Suprapubic skin (tissue), 4 donors: ENCODE measurements at regions not wholly inside any gene's neighbourhood (a gene's known extent, or its start where the extent isn't known, plus 50 kb on each side); places are given as distances from the start of the nearest gene placed in this dataset.

Source experiments
- DNase-seq, 2 donors: peaks; one replicate each; pipeline ENCODE4 v3.0.0-alpha.2; 2019; ENCODE audit warnings: low spot score in 2 of 2
- H3K27ac ChIP-seq: fragments of 200-600 bp; sonication (generic); one replicate; pipeline ENCODE4 v1.5.1; 2019
- H3K27me3 ChIP-seq: fragments of 200-600 bp; sonication (generic); one replicate; pipeline ENCODE4 v1.5.1; 2019
- H3K36me3 ChIP-seq: fragments of 200-600 bp; sonication (generic); one replicate; pipeline ENCODE4 v1.5.1; 2019
- H3K4me1 ChIP-seq: fragments of 200-600 bp; sonication (generic); one replicate; pipeline ENCODE4 v1.5.1; 2019
- H3K4me3 ChIP-seq: fragments of 200-600 bp; sonication (generic); one replicate; pipeline ENCODE4 v1.5.1; 2019; ENCODE audit warnings: mild to moderate bottlenecking
- H3K9me3 ChIP-seq: fragments of 200-600 bp; sonication (generic); one replicate; pipeline ENCODE4 v1.5.1; 2019
- EP300 ChIP-seq: sonication (generic); formaldehyde crosslinking; IDR thresholded peaks from one replicate; pipeline ENCODE4 v1.6.1; 2017; ENCODE audit warnings: antibody characterized with exemption
- POLR2A ChIP-seq, 2 donors: fragments of 450-650 bp; IDR thresholded peaks; one replicate each; pipeline ENCODE4 v1.6.1; 2017; ENCODE audit warnings: antibody characterized with exemption in 2 of 2, mild to moderate bottlenecking in 2 of 2, moderate library complexity in 2 of 2
- POLR2AphosphoS5 ChIP-seq, 3 donors: sonication (generic); formaldehyde crosslinking; IDR thresholded peaks; one replicate each; pipeline ENCODE4 v1.6.1; 2017; ENCODE audit warnings: antibody characterized with exemption in 3 of 3
- WGBS: methylation state at CpG from one replicate; pipeline ENCODE4 v1.1.5; 2018; 5-methylcytosine and 5-hydroxymethylcytosine counted together
- TF ChIP-seq, protein P1 (sequence below), 2 donors: fragments of 200-600 bp in 1 of 2; fragments of 450-650 bp in 1 of 2; sonication (generic) in 1 of 2; IDR thresholded peaks; one replicate each; pipeline ENCODE4 v1.5.1; 2016 to 2019; ENCODE audit warnings: antibody characterized with exemption in 2 of 2, mild to moderate bottlenecking in 1 of 2, moderate library complexity in 1 of 2

DNA sequence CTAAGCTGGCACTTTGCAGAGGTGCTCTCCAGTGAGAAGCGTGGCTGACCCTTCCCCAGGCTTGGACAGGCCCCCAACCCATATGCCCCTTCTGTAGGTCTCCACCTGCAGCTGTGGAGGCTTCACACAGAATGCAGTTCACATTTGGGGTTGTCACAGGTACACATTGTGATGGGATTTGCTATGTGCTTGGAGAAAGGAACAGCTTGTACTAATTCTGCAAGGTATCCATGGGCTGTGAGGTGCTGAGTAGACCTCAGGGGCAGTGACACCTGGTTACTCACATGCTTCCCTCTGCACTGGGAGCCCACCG, 188.9 kb downstream of the CXCL12 start:
- DNase-seq, result no peak
- peaks cover 15% of the 10 kb centered on the region for H3K4me1 ChIP-seq
- no peaks in the 10 kb centered on the region for H3K36me3 ChIP-seq
- H3K4me3 ChIP-seq, result no peak overlapping the region
- no peaks in the 10 kb centered on the region for H3K9me3 ChIP-seq
- no peak for TF ChIP-seq EP300
- WGBS, result 88% methylated on average over 2 of the region's 2 CpGs
- no peak overlapping the region for H3K27ac ChIP-seq
- H3K27me3 ChIP-seq, result no peaks in the 10 kb centered on the region

DNA sequence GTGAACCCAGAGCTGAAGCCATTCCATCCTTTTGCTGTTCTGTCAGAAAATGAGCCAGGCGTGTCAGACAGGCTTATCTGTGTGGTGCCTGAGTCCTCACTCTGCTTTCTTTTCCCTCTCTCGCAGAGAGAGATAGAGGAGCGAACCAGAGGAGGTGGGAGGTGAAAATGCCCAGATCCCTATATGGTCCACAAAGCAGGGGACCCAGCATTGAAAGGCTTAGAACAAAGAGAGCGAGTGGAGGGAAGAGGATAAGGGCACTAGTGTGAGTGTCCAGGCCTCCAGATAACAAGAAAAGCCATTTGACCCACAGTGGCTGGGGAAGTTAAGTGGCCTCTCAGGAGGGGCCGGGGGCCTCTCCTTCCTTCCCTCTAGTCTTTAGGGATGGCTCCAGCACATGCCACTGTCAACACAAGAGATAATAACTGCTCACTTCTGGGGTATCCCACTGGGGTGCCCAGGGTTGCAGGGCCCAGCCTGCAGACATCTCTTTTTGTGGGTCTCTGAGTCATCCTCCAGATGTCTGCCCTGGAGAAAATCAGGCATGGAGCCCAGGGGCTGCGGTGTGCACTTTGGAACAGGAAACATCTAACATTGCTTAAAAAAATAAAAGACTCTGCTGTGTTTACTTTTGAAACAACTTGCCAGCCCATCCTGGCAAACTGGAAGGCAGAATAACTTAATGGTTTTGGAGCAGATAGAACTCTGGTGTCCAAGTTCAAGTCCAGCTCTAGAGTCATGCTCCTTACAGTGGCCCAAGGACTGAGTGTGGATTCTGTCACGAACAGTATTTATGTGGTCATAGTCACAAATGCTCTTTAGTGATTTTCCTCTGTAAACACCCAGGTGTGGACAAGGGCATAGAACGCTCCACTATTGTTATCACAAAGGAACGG, 189.5 kb downstream of the CXCL12 start:
- no peak overlapping the region for H3K27ac ChIP-seq

DNA sequence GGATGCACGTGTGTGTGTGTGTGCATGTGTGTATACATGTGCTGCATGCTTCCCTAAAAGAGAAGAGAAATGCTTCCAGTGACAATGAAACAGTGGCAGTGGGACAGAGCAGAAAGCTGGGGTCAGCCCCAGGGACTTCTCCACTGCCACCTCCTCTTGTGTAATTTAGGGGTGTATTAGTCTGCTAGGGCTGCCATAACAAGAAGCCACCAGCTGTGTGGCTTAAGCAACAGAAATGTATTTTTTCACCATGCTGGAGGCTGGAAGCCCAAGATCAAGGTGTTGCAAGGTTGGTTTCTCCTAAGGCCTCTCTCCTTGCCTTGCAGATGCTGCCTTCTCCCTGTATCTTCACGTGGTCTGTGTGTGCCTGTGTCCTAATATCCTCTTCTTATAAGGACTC, 190.5 kb downstream of the CXCL12 start:
- 83% methylated on average over 2 of the region's 2 CpGs for WGBS
- H3K4me3 ChIP-seq, result no peak overlapping the region
- peaks cover 15% of the 10 kb centered on the region for H3K4me1 ChIP-seq
- no peak for TF ChIP-seq EP300
- TF ChIP-seq POLR2A (IDR thresholded peaks at IDR 0.05), result no peak
- TF ChIP-seq, protein P1, sequence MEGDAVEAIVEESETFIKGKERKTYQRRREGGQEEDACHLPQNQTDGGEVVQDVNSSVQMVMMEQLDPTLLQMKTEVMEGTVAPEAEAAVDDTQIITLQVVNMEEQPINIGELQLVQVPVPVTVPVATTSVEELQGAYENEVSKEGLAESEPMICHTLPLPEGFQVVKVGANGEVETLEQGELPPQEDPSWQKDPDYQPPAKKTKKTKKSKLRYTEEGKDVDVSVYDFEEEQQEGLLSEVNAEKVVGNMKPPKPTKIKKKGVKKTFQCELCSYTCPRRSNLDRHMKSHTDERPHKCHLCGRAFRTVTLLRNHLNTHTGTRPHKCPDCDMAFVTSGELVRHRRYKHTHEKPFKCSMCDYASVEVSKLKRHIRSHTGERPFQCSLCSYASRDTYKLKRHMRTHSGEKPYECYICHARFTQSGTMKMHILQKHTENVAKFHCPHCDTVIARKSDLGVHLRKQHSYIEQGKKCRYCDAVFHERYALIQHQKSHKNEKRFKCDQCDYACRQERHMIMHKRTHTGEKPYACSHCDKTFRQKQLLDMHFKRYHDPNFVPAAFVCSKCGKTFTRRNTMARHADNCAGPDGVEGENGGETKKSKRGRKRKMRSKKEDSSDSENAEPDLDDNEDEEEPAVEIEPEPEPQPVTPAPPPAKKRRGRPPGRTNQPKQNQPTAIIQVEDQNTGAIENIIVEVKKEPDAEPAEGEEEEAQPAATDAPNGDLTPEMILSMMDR (IDR thresholded peaks at IDR 0.05), result no peak
- TF ChIP-seq POLR2AphosphoS5 (IDR thresholded peaks at IDR 0.05), result no peak
- H3K36me3 ChIP-seq, result no peaks in the 10 kb centered on the region
- H3K27ac ChIP-seq, result no peak overlapping the region
- no peak for DNase-seq
- no peaks in the 10 kb centered on the region for H3K9me3 ChIP-seq
- H3K27me3 ChIP-seq, result no peaks in the 10 kb centered on the region

More for the DNA sequence above, 189.5 kb downstream of the CXCL12 start:
- no peaks in the 10 kb centered on the region for H3K36me3 ChIP-seq
- no peaks in the 10 kb centered on the region for H3K27me3 ChIP-seq
- H3K4me1 ChIP-seq, result peaks cover 15% of the 10 kb centered on the region
- no peaks in the 10 kb centered on the region for H3K9me3 ChIP-seq
- no peak for DNase-seq
- 73% methylated on average over 8 of the region's 9 CpGs for WGBS
- no peak overlapping the region for H3K4me3 ChIP-seq
- TF ChIP-seq POLR2A (IDR thresholded peaks at IDR 0.05) (no peak), EP300 (no peak), POLR2AphosphoS5 (IDR thresholded peaks at IDR 0.05) (no peak)
- TF ChIP-seq, protein P1 (IDR thresholded peaks at IDR 0.05), result no peak

DNA sequence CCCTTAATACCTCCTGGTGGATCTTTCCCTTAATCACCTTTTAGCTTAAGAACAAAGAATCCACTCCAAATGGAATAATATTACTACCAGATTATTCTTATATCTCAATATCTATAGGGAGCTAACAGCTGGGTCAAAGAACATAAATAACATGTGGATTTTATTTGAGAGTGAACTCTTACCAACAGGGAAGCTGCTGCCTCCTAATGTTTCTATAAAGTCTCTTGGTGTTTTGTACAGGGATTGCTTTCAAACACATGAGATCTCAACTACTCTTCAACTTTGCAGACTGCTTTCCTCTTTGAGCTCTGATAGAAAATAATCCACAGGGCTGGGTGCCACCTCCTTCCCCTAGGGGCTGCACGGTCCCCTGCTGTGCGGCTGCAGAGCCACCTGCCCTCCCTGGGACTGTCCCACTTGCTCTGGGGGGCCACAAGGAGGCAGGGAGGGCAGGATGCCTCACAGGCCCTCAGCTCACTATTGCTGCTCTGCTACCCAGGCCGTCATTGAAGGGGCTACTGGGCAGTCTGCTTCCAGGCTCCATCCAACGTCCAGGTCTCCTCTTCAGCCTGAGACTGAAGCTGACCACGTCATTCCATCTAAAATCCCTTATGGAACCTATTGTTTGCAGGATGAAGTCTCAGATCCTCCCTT, 191.2 kb downstream of the CXCL12 start:
- Histone ChIP-seq H3K27me3 (no peaks in the 10 kb centered on the region), H3K36me3 (no peaks in the 10 kb centered on the region), H3K9me3 (no peaks in the 10 kb centered on the region), H3K27ac (no peak overlapping the region), H3K4me1 (peaks cover 15% of the 10 kb centered on the region), H3K4me3 (no peak overlapping the region)
- TF ChIP-seq POLR2A (IDR thresholded peaks at IDR 0.05), result no peak
- TF ChIP-seq, protein P1 (IDR thresholded peaks at IDR 0.05), result no peak
- TF ChIP-seq POLR2AphosphoS5 (IDR thresholded peaks at IDR 0.05), result no peak
- TF ChIP-seq EP300, result no peak
- 82% methylated on average over 5 of the region's 5 CpGs for WGBS
- DNase-seq, result no peak

DNA sequence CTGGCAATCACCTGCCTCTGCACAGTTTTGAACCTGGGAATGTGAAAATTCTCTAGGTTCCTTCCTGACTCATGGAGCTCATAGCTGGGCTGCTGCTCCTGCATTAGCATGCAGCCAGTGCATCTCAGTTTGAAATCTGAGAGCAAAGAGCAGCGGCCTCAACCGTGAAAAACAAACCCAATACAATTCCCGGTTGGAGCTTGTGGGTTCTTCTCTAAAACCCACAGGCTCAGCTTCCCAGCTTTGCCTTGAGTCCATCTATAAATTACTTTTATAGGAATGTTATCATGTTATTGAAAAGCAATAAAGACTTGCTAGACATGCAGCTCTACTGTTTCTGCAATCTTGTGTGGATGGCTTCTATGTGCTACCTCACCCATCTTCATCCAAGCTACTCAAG, 191.7 kb downstream of the CXCL12 start:
- Histone ChIP-seq H3K4me3 (no peak overlapping the region), H3K4me1 (peaks cover 13% of the 10 kb centered on the region), H3K9me3 (no peaks in the 10 kb centered on the region), H3K27ac (no peak overlapping the region), H3K36me3 (no peaks in the 10 kb centered on the region), H3K27me3 (no peaks in the 10 kb centered on the region)
- WGBS, result 84% methylated on average over 3 of the region's 3 CpGs
- TF ChIP-seq, protein P1 (IDR thresholded peaks at IDR 0.05), result no peak
- TF ChIP-seq POLR2AphosphoS5 (IDR thresholded peaks at IDR 0.05), result no peak
- TF ChIP-seq EP300, result no peak
- TF ChIP-seq POLR2A (IDR thresholded peaks at IDR 0.05), result no peak
- no peak for DNase-seq
